ENCODE measurements at regions not wholly inside any gene's neighbourhood (a gene's known extent, or its start where the extent isn't known, plus 50 kb on each side); places are given as distances from the start of the nearest gene placed in this dataset.
"Not testable (repeated sequence)": the region's sequence is repeated elsewhere in the genome, so short reads cannot be mapped to it uniquely, and the experiment has no call there.

GRCh38 chr2:13401312-13401711 lies 684.6 kb downstream of the TRIB2 start:
- Histone ChIP-seq H3K4me2 (ENCODE audit: low read length) (no peak overlapping the region), H3K36me3 (ENCODE audit: control insufficient read depth, insufficient read depth, low read length) (no peaks in the 10 kb centered on the region), H3K27me3 (ENCODE audit: control insufficient read depth, insufficient read depth, low read length) (no peaks in the 10 kb centered on the region), H2AFZ (no peak overlapping the region), H3K27ac (no peak overlapping the region), H3K9ac (no peak overlapping the region), H3K79me2 (no peaks in the 10 kb centered on the region), H3K4me1 (no peaks in the 10 kb centered on the region), H3K4me3 (ENCODE audit: low read depth, low read length) (no peak overlapping the region), H3K9me3 (ENCODE audit: control insufficient read depth, low read length) (no peaks in the 10 kb centered on the region)
- TF ChIP-seq CTCF (IDR thresholded peaks at IDR 0.05): no peak

GRCh38 chr2:13413989-13414388 lies 697.3 kb downstream of the TRIB2 start:
- Histone ChIP-seq H3K4me1 (peaks cover 14% of the 10 kb centered on the region), H2AFZ (peak overlapping the region; percentile 62), H3K27ac (no peak overlapping the region), H3K9ac (no peak overlapping the region), H3K79me2 (no peaks in the 10 kb centered on the region), H3K4me2 (ENCODE audit: low read length) (no peak overlapping the region), H3K36me3 (ENCODE audit: control insufficient read depth, insufficient read depth, low read length) (no peaks in the 10 kb centered on the region), H3K27me3 (ENCODE audit: control insufficient read depth, insufficient read depth, low read length) (no peaks in the 10 kb centered on the region), H3K9me3 (ENCODE audit: control insufficient read depth, low read length) (no peaks in the 10 kb centered on the region), H3K4me3 (ENCODE audit: low read depth, low read length) (no peak overlapping the region)
- TF ChIP-seq CTCF (IDR thresholded peaks at IDR 0.05): no peak

GRCh38 chr2:13414897-13415296 lies 698.2 kb downstream of the TRIB2 start:
- Histone ChIP-seq H3K27ac (no peak overlapping the region), H3K36me3 (ENCODE audit: control insufficient read depth, insufficient read depth, low read length) (no peaks in the 10 kb centered on the region), H3K4me3 (ENCODE audit: low read depth, low read length) (no peak overlapping the region), H3K79me2 (no peaks in the 10 kb centered on the region), H2AFZ (peak overlapping the region; percentile 52), H3K9ac (no peak overlapping the region), H3K4me2 (ENCODE audit: low read length) (no peak overlapping the region), H3K27me3 (ENCODE audit: control insufficient read depth, insufficient read depth, low read length) (no peaks in the 10 kb centered on the region), H3K9me3 (ENCODE audit: control insufficient read depth, low read length) (no peaks in the 10 kb centered on the region), H3K4me1 (peaks cover 14% of the 10 kb centered on the region)
- no peak for TF ChIP-seq CTCF (IDR thresholded peaks at IDR 0.05)

GRCh38 chr2:13433954-13434353 lies 717.2 kb downstream of the TRIB2 start:
- H3K9ac ChIP-seq: no peak overlapping the region
- no peak for TF ChIP-seq CTCF (IDR thresholded peaks at IDR 0.05)

GRCh38 chr2:13443554-13444261 lies 727.0 kb downstream of the TRIB2 start:
- not testable (repeated sequence) for H3K9me3 ChIP-seq (ENCODE audit: control insufficient read depth, low read length); H3K4me2 ChIP-seq (ENCODE audit: low read length); H3K27me3 ChIP-seq (ENCODE audit: control insufficient read depth, insufficient read depth, low read length); H3K4me3 ChIP-seq (ENCODE audit: low read depth, low read length); H3K79me2 ChIP-seq; H3K9ac ChIP-seq; H2AFZ ChIP-seq; H3K27ac ChIP-seq; H3K4me1 ChIP-seq; H3K36me3 ChIP-seq (ENCODE audit: control insufficient read depth, insufficient read depth, low read length)

More at GRCh38 chr2:13433954-13434353, 717.2 kb downstream of the TRIB2 start:
- H2AFZ ChIP-seq: no peak overlapping the region
- H3K4me3 ChIP-seq (ENCODE audit: low read depth, low read length): no peak overlapping the region
- no peaks in the 10 kb centered on the region for H3K27me3 ChIP-seq (ENCODE audit: control insufficient read depth, insufficient read depth, low read length)
- no peak overlapping the region for H3K4me2 ChIP-seq (ENCODE audit: low read length)
- no peaks in the 10 kb centered on the region for H3K4me1 ChIP-seq
- no peaks in the 10 kb centered on the region for H3K36me3 ChIP-seq (ENCODE audit: control insufficient read depth, insufficient read depth, low read length)
- H3K27ac ChIP-seq: no peak overlapping the region
- no peaks in the 10 kb centered on the region for H3K79me2 ChIP-seq
- H3K9me3 ChIP-seq (ENCODE audit: control insufficient read depth, low read length): no peaks in the 10 kb centered on the region

Measured in parathyroid adenoma (tissue), 2 donors.